DOHH2 (cell line): ENCODE measurements at regions not wholly inside any gene's neighbourhood (a gene's known extent, or its start where the extent isn't known, plus 50 kb on each side); places are given as distances from the start of the nearest gene placed in this dataset.

Experiments
- CTCF ChIP-seq: fragments of 200-600 bp; sonication (generic); IDR thresholded peaks from one replicate; pipeline ENCODE4 v1.5.1; 2014; ENCODE audit warnings: antibody characterized with exemption, mild to moderate bottlenecking, low read depth, low read length; ENCODE audit not compliant: poor library complexity, severe bottlenecking
- EZH2phosphoT487 ChIP-seq: fragments of 200-600 bp; sonication (generic); IDR thresholded peaks from 2 replicates; pipeline ENCODE4 v1.6.1; 2017; ENCODE audit warnings: borderline replicate concordance, mild to moderate bottlenecking, antibody characterized with exemption, low read length, moderate library complexity, mixed read lengths

GRCh38 chr1:36734356-36734755 lies 251.6 kb upstream of the CSF3R start:
- TF ChIP-seq CTCF (no peak), EZH2phosphoT487 (no peak)
